Gastroesophageal sphincter (tissue), 3 donors: ENCODE measurements at regions not wholly inside any gene's neighbourhood (a gene's known extent, or its start where the extent isn't known, plus 50 kb on each side); places are given as distances from the start of the nearest gene placed in this dataset.

ENCODE experiments used
- CTCF ChIP-seq, 4 experiments: fragments of 200-600 bp in 2 of 4; fragments of 450-650 bp in 2 of 4; sonication (generic) in 1 of 4; IDR thresholded peaks; one replicate each; pipeline ENCODE4 v1.5.1; 2017 to 2019; ENCODE audit warnings: antibody characterized with exemption in 4 of 4, mild to moderate bottlenecking in 2 of 4, moderate library complexity in 2 of 4
- EP300 ChIP-seq: sonication (generic); formaldehyde crosslinking; IDR thresholded peaks from one replicate; pipeline ENCODE4 v1.6.1; 2017; ENCODE audit warnings: antibody characterized with exemption, mild to moderate bottlenecking
- POLR2A ChIP-seq, 2 donors: fragments of 450-650 bp; IDR thresholded peaks; one replicate each; pipeline ENCODE4 v1.6.1; 2017; ENCODE audit warnings: antibody characterized with exemption in 2 of 2, mild to moderate bottlenecking in 2 of 2, moderate library complexity in 1 of 2

- TF ChIP-seq POLR2A (IDR thresholded peaks at IDR 0.05) (no peak), CTCF (IDR thresholded peaks at IDR 0.05) (no peak), EP300 (no peak)
These were observed 95.4 kb upstream of the PRDM9 start for GRCh38 chr5:23411994-23412393.
